Breast epithelium (tissue), 3 donors: ENCODE measurements at regions not wholly inside any gene's neighbourhood (a gene's known extent, or its start where the extent isn't known, plus 50 kb on each side); places are given as distances from the start of the nearest gene placed in this dataset.

Experiments
- POLR2A ChIP-seq: fragments of 450-650 bp; IDR thresholded peaks from one replicate; pipeline ENCODE4 v1.6.1; 2016; ENCODE audit warnings: antibody characterized with exemption, mild to moderate bottlenecking, moderate library complexity
- POLR2AphosphoS5 ChIP-seq, 3 donors: sonication (generic); formaldehyde crosslinking; IDR thresholded peaks; one replicate each; pipeline ENCODE4 v1.6.1; 2017; ENCODE audit warnings: antibody characterized with exemption in 3 of 3
- TF ChIP-seq, protein P1 (sequence below), 3 donors: fragments of 450-650 bp; IDR thresholded peaks; one replicate each; pipeline ENCODE4 v1.5.1; 2016 to 2017; ENCODE audit warnings: antibody characterized with exemption in 3 of 3, mild to moderate bottlenecking in 3 of 3, moderate library complexity in 3 of 3

GRCh38 chr3:197431346-197431910, 124.3 kb downstream of the BDH1 start:
- TF ChIP-seq, protein P1, sequence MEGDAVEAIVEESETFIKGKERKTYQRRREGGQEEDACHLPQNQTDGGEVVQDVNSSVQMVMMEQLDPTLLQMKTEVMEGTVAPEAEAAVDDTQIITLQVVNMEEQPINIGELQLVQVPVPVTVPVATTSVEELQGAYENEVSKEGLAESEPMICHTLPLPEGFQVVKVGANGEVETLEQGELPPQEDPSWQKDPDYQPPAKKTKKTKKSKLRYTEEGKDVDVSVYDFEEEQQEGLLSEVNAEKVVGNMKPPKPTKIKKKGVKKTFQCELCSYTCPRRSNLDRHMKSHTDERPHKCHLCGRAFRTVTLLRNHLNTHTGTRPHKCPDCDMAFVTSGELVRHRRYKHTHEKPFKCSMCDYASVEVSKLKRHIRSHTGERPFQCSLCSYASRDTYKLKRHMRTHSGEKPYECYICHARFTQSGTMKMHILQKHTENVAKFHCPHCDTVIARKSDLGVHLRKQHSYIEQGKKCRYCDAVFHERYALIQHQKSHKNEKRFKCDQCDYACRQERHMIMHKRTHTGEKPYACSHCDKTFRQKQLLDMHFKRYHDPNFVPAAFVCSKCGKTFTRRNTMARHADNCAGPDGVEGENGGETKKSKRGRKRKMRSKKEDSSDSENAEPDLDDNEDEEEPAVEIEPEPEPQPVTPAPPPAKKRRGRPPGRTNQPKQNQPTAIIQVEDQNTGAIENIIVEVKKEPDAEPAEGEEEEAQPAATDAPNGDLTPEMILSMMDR (IDR thresholded peaks at IDR 0.05): no peak
- TF ChIP-seq POLR2A (no peak), POLR2AphosphoS5 (IDR thresholded peaks at IDR 0.05) (no peak)
